Spinal cord (tissue), 9 donors: ENCODE measurements at regions not wholly inside any gene's neighbourhood (a gene's known extent, or its start where the extent isn't known, plus 50 kb on each side); places are given as distances from the start of the nearest gene placed in this dataset.
"Not testable (repeated sequence)": the region's sequence is repeated elsewhere in the genome, so short reads cannot be mapped to it uniquely, and the experiment has no call there.

Experiments used
- DNase-seq, 6 donors: peaks; one replicate each; pipeline versions ENCODE4 v3.0.0 to v3.0.0-alpha.2; 2013 to 2015; ENCODE audit warnings: low spot score in 6 of 6, low read depth in 4 of 6
- H3K27ac ChIP-seq: one replicate; pipeline ENCODE4 v1.5.1; 2013; ENCODE audit warnings: low read depth, low read length, control low read depth
- H3K27me3 ChIP-seq: one replicate; pipeline ENCODE4 v1.6.1; 2013; ENCODE audit warnings: low read length; ENCODE audit not compliant: control insufficient read depth, insufficient read depth
- H3K36me3 ChIP-seq: one replicate; pipeline ENCODE4 v1.6.1; 2013; ENCODE audit warnings: low read length; ENCODE audit not compliant: control insufficient read depth, insufficient read depth
- H3K4me1 ChIP-seq: one replicate; pipeline ENCODE4 v1.6.1; 2013; ENCODE audit warnings: low read length; ENCODE audit not compliant: control insufficient read depth, insufficient read depth
- H3K4me3 ChIP-seq: one replicate; pipeline ENCODE4 v1.5.1; 2013; ENCODE audit warnings: low read depth, low read length, control low read depth
- H3K9me3 ChIP-seq: one replicate; pipeline ENCODE4 v1.6.1; 2013; ENCODE audit warnings: low read length; ENCODE audit not compliant: control insufficient read depth, insufficient read depth
- WGBS: methylation state at CpG from one replicate; pipeline ENCODE4 v1.1.5; 2013; ENCODE audit warnings: missing lambda C conversion rate; ENCODE audit not compliant: insufficient coverage; 5-methylcytosine and 5-hydroxymethylcytosine counted together
- donor health status: healthy.

DNA sequence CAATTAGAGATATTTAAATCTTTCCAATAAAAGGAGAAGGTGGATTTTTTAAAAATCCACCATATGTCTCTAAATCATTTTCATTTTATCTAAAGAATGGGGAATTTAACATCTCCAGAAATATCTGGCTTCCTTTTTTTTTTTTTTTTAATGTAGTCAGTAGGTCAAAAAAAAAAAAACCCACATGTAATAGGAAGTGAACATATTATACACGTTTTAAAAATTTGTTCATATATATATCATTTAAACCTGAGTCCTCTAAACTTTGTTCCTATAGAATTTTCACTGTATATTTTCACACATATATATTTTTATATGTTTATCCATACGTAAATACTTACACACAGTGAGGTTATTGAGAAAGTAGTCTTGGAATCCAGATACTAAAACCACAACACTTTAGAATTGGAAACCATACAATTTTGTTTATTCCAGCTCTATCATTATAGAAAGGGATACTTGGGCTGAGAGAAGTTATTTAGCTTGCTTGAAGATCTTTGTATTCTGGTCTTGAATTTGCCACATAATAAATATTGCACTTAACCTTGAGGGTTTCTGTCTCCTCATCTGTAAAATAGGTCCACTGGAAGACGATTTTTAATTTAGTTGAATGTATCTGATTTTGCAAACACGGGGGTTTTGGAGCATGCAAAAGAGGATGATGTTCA, 62.1 kb upstream of the ZNF217 start:
- no peak for DNase-seq
- Histone ChIP-seq H3K27me3 (no peaks in the 10 kb centered on the region), H3K27ac (no peak overlapping the region), H3K4me3 (no peak overlapping the region), H3K36me3 (no peaks in the 10 kb centered on the region), H3K4me1 (peaks cover 4% of the 10 kb centered on the region), H3K9me3 (no peaks in the 10 kb centered on the region)
- WGBS: no CpG with 5 or more reads among the region's 4 CpGs

DNA sequence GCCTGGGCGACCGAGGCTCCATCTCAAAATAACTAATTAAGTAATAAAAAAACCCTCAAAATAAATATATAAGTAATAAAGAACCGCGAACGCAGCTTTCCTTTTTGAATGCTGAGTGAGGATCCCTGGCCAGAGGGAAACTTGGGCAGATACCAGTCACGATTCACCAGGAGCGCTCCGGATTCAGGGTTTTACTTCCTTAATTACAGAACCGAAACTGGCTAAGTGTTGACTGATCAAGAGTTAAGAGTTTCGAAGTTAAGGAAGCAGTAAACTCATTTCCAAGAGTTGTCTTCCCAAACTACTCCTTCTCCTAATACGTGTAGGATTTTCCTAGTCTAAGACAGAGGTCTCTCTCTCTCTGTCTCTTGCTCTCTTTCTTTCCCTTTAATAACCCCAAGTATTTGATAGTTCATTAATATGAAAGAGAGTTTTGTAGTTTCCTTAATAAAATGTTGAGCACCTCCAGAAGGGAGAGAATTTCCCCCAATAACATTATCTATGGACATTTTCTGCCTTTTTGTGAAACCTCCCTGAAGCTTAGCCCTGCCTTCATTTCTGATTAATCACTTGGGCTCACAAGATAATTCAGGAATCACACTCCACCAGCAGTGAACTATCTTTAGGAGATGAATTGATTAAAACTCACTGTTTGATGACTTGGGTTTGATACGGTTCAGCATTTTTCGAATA, 61.4 kb upstream of the ZNF217 start:
- WGBS: 81% methylated on average over 5 of the region's 13 CpGs
- H3K9me3 ChIP-seq: no peaks in the 10 kb centered on the region
- no peaks in the 10 kb centered on the region for H3K36me3 ChIP-seq
- H3K4me1 ChIP-seq: peaks cover 2% of the 10 kb centered on the region
- DNase-seq: no peak
- no peak overlapping the region for H3K4me3 ChIP-seq
- no peaks in the 10 kb centered on the region for H3K27me3 ChIP-seq
- no peak overlapping the region for H3K27ac ChIP-seq

- H3K27me3 ChIP-seq, H3K27ac ChIP-seq, DNase-seq, H3K36me3 ChIP-seq, H3K4me1 ChIP-seq, H3K4me3 ChIP-seq, H3K9me3 ChIP-seq: not testable (repeated sequence)
- WGBS: 100% methylated on average over 1 of the region's 8 CpGs
Observed at GRCh38 chr20:53654521-53654920, 60.9 kb upstream of the ZNF217 start.

- WGBS: 53% methylated on average over 2 of the region's 5 CpGs
- Histone ChIP-seq H3K27ac (no peak overlapping the region), H3K4me3 (no peak overlapping the region), H3K9me3 (no peaks in the 10 kb centered on the region), H3K27me3 (no peaks in the 10 kb centered on the region), H3K4me1 (no peaks in the 10 kb centered on the region), H3K36me3 (no peaks in the 10 kb centered on the region)
- DNase-seq: peak in 1 of 6 donors; percentile 51
Observed at GRCh38 chr20:53652859-53653517, 59.3 kb upstream of the ZNF217 start.

DNA sequence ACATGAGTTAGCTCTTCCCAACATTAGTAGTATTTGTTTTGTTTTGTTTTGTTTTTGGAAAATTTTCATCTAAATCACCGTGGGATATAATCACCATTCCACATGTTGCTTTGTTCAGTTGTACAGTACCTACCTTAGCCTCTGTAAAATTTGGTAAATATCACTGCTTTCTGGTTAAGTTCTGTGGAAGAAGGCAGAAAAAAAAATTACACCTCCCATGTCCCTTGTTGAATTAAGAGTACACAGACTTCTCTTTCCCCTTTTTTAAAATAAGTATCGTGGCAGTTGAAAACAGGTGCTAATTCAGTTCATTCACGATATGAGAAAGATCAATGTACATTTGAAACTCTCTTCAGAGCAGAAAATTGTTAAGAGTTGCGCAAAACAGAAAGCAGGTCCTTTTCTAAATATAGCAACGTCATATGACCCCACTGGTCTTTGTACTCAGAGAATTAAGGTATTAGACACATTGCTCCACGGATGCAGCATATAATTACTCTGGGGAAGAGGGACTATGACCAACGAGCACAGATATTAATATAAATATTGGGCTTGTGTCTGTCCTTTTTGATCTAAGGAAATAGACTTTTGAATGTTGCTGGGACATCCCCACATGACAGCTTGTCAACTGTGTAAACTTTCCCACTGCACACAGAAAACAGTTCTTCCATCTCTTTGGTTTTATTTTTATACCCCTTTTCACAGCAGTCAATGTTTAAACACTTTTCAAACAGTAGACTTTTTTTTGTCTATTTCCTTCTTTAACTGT, 58.6 kb upstream of the ZNF217 start:
- no peaks in the 10 kb centered on the region for H3K27me3 ChIP-seq
- H3K36me3 ChIP-seq: no peaks in the 10 kb centered on the region
- no peaks in the 10 kb centered on the region for H3K4me1 ChIP-seq
- no peak for DNase-seq
- no CpG with 5 or more reads among the region's 7 CpGs for WGBS
- H3K4me3 ChIP-seq: no peak overlapping the region
- H3K27ac ChIP-seq: no peak overlapping the region
- H3K9me3 ChIP-seq: no peaks in the 10 kb centered on the region

- H3K4me3 ChIP-seq, H3K27me3 ChIP-seq, H3K36me3 ChIP-seq, H3K4me1 ChIP-seq, DNase-seq, H3K9me3 ChIP-seq, H3K27ac ChIP-seq: not testable (repeated sequence)
- 93% methylated on average over 7 of the region's 10 CpGs for WGBS
Observed at GRCh38 chr20:53649493-53649892, 55.9 kb upstream of the ZNF217 start.

- no peaks in the 10 kb centered on the region for H3K27me3 ChIP-seq
- H3K36me3 ChIP-seq: no peaks in the 10 kb centered on the region
- no CpG with 5 or more reads among the region's 7 CpGs for WGBS
- DNase-seq: no peak
- H3K4me3 ChIP-seq: no peak overlapping the region
- H3K4me1 ChIP-seq: no peaks in the 10 kb centered on the region
- no peaks in the 10 kb centered on the region for H3K9me3 ChIP-seq
- H3K27ac ChIP-seq: no peak overlapping the region
Observed at GRCh38 chr20:53647286-53647821, 53.7 kb upstream of the ZNF217 start.

GRCh38 chr20:53646550-53646949, 52.9 kb upstream of the ZNF217 start:
- 86% methylated on average over 2 of the region's 3 CpGs for WGBS
- no peaks in the 10 kb centered on the region for H3K4me1 ChIP-seq
- H3K36me3 ChIP-seq: no peaks in the 10 kb centered on the region
- no peak overlapping the region for H3K4me3 ChIP-seq
- H3K9me3 ChIP-seq: no peaks in the 10 kb centered on the region
- H3K27me3 ChIP-seq: no peaks in the 10 kb centered on the region
- no peak overlapping the region for H3K27ac ChIP-seq
- no peak for DNase-seq

DNA sequence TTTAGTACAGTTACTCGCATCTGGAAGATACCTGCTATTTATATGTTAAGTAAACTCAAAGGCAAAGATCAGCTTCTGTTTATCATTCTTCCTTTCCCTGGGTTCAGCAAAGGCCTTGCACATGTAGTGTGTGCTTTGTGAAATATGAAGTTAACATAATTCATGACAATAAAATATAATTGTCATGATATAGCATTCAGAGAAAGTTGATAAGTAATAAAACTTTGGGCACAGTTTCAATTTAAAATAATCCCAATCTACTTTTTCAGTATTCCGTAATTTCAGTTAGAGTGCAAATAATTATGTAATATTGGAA, 51.9 kb upstream of the ZNF217 start:
- no peak overlapping the region for H3K27ac ChIP-seq
- no CpG with 5 or more reads among the region's 2 CpGs for WGBS

More for the DNA sequence above, 51.9 kb upstream of the ZNF217 start:
- DNase-seq: no peak
- H3K9me3 ChIP-seq: no peaks in the 10 kb centered on the region
- H3K4me3 ChIP-seq: no peak overlapping the region
- H3K36me3 ChIP-seq: no peaks in the 10 kb centered on the region
- no peaks in the 10 kb centered on the region for H3K27me3 ChIP-seq
- no peaks in the 10 kb centered on the region for H3K4me1 ChIP-seq
